Keratinocyte (primary cell): ENCODE measurements at regions not wholly inside any gene's neighbourhood (a gene's known extent, or its start where the extent isn't known, plus 50 kb on each side); places are given as distances from the start of the nearest gene placed in this dataset.

Experiments used
- DNase-seq: peaks from one replicate; pipeline ENCODE4 v3.0.0-alpha.2; 2011; ENCODE audit warnings: low read depth, missing footprints, low spot score
- FAIRE-seq: peaks from 2 replicates; lab custom pipeline; 2011; peaks lifted over from hg19 to GRCh38; lab: Jason Lieb, UNC
- H2AFZ ChIP-seq: 2 replicates; pipeline ENCODE4 v1.6.0; 2012; ENCODE audit warnings: low read length, control low read depth, inconsistent platforms; ENCODE audit not compliant: control insufficient read depth
- H3K27ac ChIP-seq: 2 replicates; pipeline ENCODE4 v1.5.1; 2011; ENCODE audit warnings: low read length; ENCODE audit not compliant: control insufficient read depth, insufficient read depth
- H3K27me3 ChIP-seq: 3 replicates; pipeline ENCODE4 v1.6.0; 2011; ENCODE audit warnings: low read length; ENCODE audit not compliant: control insufficient read depth, insufficient read depth; ENCODE audit errors: extremely low read depth
- H3K36me3 ChIP-seq, 2 experiments: 2 replicates in 1 of 2; 3 replicates in 1 of 2; pipeline ENCODE4 v1.5.1; 2011; ENCODE audit warnings: low read length in 2 of 2, mild to moderate bottlenecking in 1 of 2; ENCODE audit not compliant: control insufficient read depth in 2 of 2, insufficient read depth in 2 of 2; ENCODE audit errors: extremely low read depth in 1 of 2
- H3K4me1 ChIP-seq: 3 replicates; pipeline ENCODE4 v1.5.1; 2011; ENCODE audit warnings: low read length; ENCODE audit not compliant: control insufficient read depth, insufficient read depth; ENCODE audit errors: extremely low read depth
- H3K4me2 ChIP-seq: 3 replicates; pipeline ENCODE4 v1.6.0; 2011; ENCODE audit warnings: low read depth, low read length; ENCODE audit not compliant: control insufficient read depth, insufficient read depth; ENCODE audit errors: extremely low read depth
- H3K4me3 ChIP-seq, 3 experiments: fragments of 200-600 bp in 1 of 3; sonication (generic) in 1 of 3; 2 replicates in 2 of 3; 3 replicates in 1 of 3; pipeline ENCODE4 v1.5.1; 2011 to 2016; ENCODE audit warnings: low read length in 3 of 3, mild to moderate bottlenecking in 3 of 3, control low read depth in 2 of 3, inconsistent platforms in 1 of 3, low read depth in 1 of 3, mixed read lengths in 1 of 3, mixed run types in 1 of 3, moderate library complexity in 1 of 3; ENCODE audit not compliant: control insufficient read depth in 2 of 3, insufficient read depth in 2 of 3; ENCODE audit errors: extremely low read depth in 1 of 3
- H3K79me2 ChIP-seq: 2 replicates; pipeline ENCODE4 v1.6.0; 2012; ENCODE audit warnings: low read length; ENCODE audit not compliant: control insufficient read depth, insufficient read depth
- H3K9ac ChIP-seq: 3 replicates; pipeline ENCODE4 v1.6.0; 2011; ENCODE audit warnings: low read length; ENCODE audit not compliant: control insufficient read depth, insufficient read depth; ENCODE audit errors: extremely low read depth
- H3K9me1 ChIP-seq: 3 replicates; pipeline ENCODE4 v1.6.0; 2011; ENCODE audit warnings: low read length; ENCODE audit not compliant: control insufficient read depth, insufficient read depth; ENCODE audit errors: extremely low read depth
- H3K9me3 ChIP-seq: 2 replicates; pipeline ENCODE4 v1.5.1; 2012; ENCODE audit warnings: low read depth, low read length; ENCODE audit not compliant: control insufficient read depth
- H4K20me1 ChIP-seq: 3 replicates; pipeline ENCODE4 v1.6.0; 2011; ENCODE audit warnings: low read length; ENCODE audit not compliant: control insufficient read depth, insufficient read depth; ENCODE audit errors: extremely low read depth
- EZH2 ChIP-seq: IDR thresholded peaks from one replicate; pipeline ENCODE4 v1.6.1; 2012; ENCODE audit warnings: inconsistent platforms, mild to moderate bottlenecking, low read length, moderate library complexity
- dilution Hi-C: fragments of 300-500 bp; cut with MboI; formaldehyde crosslinking; loops from one replicate; pipeline ENCODE4 v1.7.0; 2020; ENCODE audit warnings: low sequenced_read_pairs; ENCODE audit not compliant: extremely low pct_ligation_motif_present
- TF ChIP-seq, protein P1 (sequence below), 3 experiments: IDR thresholded peaks in 1 of 3; conservative IDR thresholded peaks in 1 of 3; optimal IDR thresholded peaks in 1 of 3; 2 replicates in 2 of 3; 3 replicates in 1 of 3; pipeline versions ENCODE3 to v1.5.1; 2011; ENCODE audit warnings: low read length in 3 of 3, mild to moderate bottlenecking in 3 of 3, moderate library complexity in 2 of 3, control low read depth in 1 of 3, inconsistent platforms in 1 of 3; ENCODE audit not compliant: insufficient read depth in 2 of 3; ENCODE audit errors: extremely low read depth in 1 of 3

GRCh38 chr7:42650701-42651100 lies 261.2 kb downstream of the C7orf25 start:
- dilution Hi-C loops: no loop called here
- no peaks in the 10 kb centered on the region for H3K27me3 ChIP-seq

DNA sequence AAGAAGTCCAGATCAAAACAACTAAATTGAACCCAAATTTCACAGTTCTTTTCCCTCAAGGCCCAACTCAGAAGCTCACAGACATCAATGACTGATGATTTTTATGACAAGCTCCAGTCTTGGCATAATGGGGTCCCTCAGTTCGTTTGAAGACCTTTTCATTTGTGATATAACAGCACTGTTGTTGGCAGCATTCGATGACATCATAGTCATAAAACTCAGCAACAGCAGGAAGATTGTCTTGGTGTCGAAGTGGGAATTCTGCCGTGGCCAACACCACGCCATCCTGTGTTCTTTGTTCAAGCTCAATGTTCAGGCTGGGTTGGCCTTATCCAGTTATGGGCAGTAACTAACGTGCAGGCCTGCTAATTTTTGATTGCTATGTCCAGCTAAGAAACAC lies 261.7 kb downstream of the C7orf25 start:
- H3K9me1 ChIP-seq: no peaks in the 10 kb centered on the region
- no peaks in the 10 kb centered on the region for H3K4me1 ChIP-seq
- H3K27me3 ChIP-seq: no peaks in the 10 kb centered on the region
- no peak for DNase-seq
- TF ChIP-seq, protein P1, sequence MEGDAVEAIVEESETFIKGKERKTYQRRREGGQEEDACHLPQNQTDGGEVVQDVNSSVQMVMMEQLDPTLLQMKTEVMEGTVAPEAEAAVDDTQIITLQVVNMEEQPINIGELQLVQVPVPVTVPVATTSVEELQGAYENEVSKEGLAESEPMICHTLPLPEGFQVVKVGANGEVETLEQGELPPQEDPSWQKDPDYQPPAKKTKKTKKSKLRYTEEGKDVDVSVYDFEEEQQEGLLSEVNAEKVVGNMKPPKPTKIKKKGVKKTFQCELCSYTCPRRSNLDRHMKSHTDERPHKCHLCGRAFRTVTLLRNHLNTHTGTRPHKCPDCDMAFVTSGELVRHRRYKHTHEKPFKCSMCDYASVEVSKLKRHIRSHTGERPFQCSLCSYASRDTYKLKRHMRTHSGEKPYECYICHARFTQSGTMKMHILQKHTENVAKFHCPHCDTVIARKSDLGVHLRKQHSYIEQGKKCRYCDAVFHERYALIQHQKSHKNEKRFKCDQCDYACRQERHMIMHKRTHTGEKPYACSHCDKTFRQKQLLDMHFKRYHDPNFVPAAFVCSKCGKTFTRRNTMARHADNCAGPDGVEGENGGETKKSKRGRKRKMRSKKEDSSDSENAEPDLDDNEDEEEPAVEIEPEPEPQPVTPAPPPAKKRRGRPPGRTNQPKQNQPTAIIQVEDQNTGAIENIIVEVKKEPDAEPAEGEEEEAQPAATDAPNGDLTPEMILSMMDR (optimal IDR thresholded peaks at IDR 0.05 in 1 of 3, IDR thresholded peaks at IDR 0.05 in 1 of 3, conservative IDR thresholded peaks at IDR 0.05 in 1 of 3; ENCODE audit: extremely low read depth in 1 of 3, insufficient read depth in 2 of 3, low read length in 3 of 3): no peak
- TF ChIP-seq EZH2: no peak
- H3K9ac ChIP-seq: no peak overlapping the region
- no peak overlapping the region for H3K4me2 ChIP-seq
- no peak overlapping the region for H3K4me3 ChIP-seq
- H3K36me3 ChIP-seq: no peaks in the 10 kb centered on the region
- H4K20me1 ChIP-seq: no peaks in the 10 kb centered on the region
- H3K79me2 ChIP-seq: no peaks in the 10 kb centered on the region
- H3K27ac ChIP-seq: no peak overlapping the region
- no peaks in the 10 kb centered on the region for H3K9me3 ChIP-seq
- no peak for FAIRE-seq
- H2AFZ ChIP-seq: no peak overlapping the region
- dilution Hi-C loops: no loop called here

More at GRCh38 chr7:42650701-42651100, 261.2 kb downstream of the C7orf25 start:
- H3K4me2 ChIP-seq: no peak overlapping the region
- H3K36me3 ChIP-seq: no peaks in the 10 kb centered on the region
- no peak overlapping the region for H3K4me3 ChIP-seq
- H3K9ac ChIP-seq: no peak overlapping the region
- no peaks in the 10 kb centered on the region for H3K9me1 ChIP-seq
- no peak for FAIRE-seq
- H3K27ac ChIP-seq: no peak overlapping the region
- H3K4me1 ChIP-seq: no peaks in the 10 kb centered on the region
- H2AFZ ChIP-seq: no peak overlapping the region
- TF ChIP-seq EZH2: no peak
- TF ChIP-seq, protein P1 (optimal IDR thresholded peaks at IDR 0.05 in 1 of 3, IDR thresholded peaks at IDR 0.05 in 1 of 3, conservative IDR thresholded peaks at IDR 0.05 in 1 of 3; ENCODE audit: extremely low read depth in 1 of 3, insufficient read depth in 2 of 3, low read length in 3 of 3): no peak
- no peaks in the 10 kb centered on the region for H3K9me3 ChIP-seq
- DNase-seq: no peak
- H3K79me2 ChIP-seq: no peaks in the 10 kb centered on the region
- H4K20me1 ChIP-seq: no peaks in the 10 kb centered on the region
